ENCODE measurements at regions not wholly inside any gene's neighbourhood (a gene's known extent, or its start where the extent isn't known, plus 50 kb on each side); places are given as distances from the start of the nearest gene placed in this dataset.
"Not testable (repeated sequence)": the region's sequence is repeated elsewhere in the genome, so short reads cannot be mapped to it uniquely, and the experiment has no call there.

DNA sequence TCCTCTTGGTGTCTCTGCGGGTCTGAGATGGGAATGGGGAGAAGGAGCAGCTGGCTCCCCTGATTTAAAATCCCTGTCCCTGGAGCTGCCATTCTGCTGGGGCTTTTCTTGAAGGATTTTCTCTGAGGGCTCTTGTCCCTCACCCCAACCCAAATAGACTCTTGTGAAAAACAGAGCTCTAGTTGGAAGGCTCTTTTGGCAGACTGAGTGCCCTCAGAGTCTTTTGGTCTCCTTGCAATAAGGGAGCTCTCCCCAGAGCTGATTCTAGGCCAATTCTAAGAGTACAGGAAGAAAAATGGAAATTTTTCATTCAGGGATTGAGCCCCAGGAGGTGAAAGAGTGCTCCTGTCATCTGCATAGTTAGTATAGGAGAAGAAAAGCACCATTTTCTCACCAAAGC is 238.3 kb downstream of the COG6 start:
- DNase-seq (ENCODE audit: low read depth in 2 of 2), result no peak

GRCh38 chr13:39894586-39894985 is 239.1 kb downstream of the COG6 start:
- no peak for DNase-seq (ENCODE audit: low read depth in 2 of 2)

- no peak for DNase-seq (ENCODE audit: low read depth in 2 of 2)
These were observed 239.8 kb downstream of the COG6 start for GRCh38 chr13:39895254-39895653.

GRCh38 chr13:39897636-39898035 is 242.2 kb downstream of the COG6 start:
- no peak for DNase-seq (ENCODE audit: low read depth in 2 of 2)

GRCh38 chr13:39900106-39900750 is 244.8 kb downstream of the COG6 start:
- no peak for DNase-seq (ENCODE audit: low read depth in 2 of 2)

DNA sequence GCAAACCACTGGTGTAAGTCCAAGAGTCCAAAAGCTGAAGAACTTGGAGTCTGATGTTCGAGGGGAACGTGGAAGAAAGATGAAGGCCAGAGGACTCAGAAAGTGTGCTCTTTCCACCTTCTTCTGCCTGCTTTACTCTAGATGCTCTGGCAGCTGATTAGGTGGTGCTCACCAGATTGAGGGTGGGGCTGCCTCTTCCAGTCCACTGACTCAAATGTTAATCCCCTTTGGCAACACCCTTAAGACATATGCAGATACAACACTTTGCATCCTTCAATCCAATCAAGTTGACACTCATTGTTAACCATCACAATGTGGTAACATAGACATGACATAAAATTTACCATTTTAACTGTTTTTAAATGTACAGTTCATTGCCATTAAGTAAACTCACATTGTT is 249.5 kb downstream of the COG6 start:
- no peak for DNase-seq (ENCODE audit: low read depth in 2 of 2)

- no peak for DNase-seq (ENCODE audit: low read depth in 2 of 2)
These were observed 254.2 kb downstream of the COG6 start for GRCh38 chr13:39909634-39910033.

DNA sequence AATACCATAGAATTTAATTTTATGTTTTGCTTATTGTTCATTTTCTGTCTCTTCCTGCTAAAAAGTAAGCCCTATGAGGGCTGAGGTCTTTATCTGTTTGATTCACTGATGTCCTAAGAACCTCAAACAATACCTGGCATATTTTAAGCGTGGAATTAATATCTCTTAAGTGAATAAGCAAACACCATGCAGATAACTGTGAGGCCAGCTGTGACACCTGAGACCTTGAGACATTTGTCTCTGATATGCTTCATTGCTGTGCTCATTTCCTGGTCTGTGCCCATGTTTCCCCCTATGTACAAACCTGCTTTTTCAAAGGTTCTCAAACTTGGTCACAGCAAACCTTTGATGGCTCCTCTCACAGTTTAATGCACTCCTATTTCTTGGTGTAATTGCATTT is 254.6 kb downstream of the COG6 start:
- no peak for DNase-seq (ENCODE audit: low read depth in 2 of 2)

GRCh38 chr13:39910833-39911232 is 255.4 kb downstream of the COG6 start:
- no peak for DNase-seq (ENCODE audit: low read depth in 2 of 2)

DNA sequence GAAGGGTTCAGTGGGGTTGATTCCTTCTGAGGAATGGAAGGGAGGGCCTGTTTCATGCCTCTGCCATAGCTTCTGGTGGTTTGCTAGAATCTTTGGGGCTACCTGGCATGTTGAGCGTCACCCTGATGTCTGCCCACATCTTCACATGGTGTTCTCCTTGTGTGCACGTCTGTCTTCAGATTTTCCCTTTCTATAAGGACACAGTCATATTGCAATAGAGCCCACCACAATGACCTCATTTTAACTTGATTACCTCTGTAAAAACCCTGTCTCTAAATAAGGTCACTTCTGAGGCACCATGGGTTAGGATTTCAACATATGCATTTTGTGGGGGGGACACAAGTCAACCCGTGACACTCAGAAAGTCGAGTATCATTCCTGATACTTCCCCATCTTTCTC is 257.9 kb downstream of the COG6 start:
- DNase-seq (ENCODE audit: low read depth in 2 of 2), result no peak

GRCh38 chr13:39913928-39914327 is 258.5 kb downstream of the COG6 start:
- DNase-seq (ENCODE audit: low read depth in 2 of 2), result no peak

GRCh38 chr13:39915418-39915817 is 260.0 kb downstream of the COG6 start:
- DNase-seq (ENCODE audit: low read depth in 2 of 2), result no peak

- no peak for DNase-seq (ENCODE audit: low read depth in 2 of 2)
These were observed 260.9 kb downstream of the COG6 start for GRCh38 chr13:39916330-39916729.

GRCh38 chr13:39918620-39919236 is 263.3 kb downstream of the COG6 start:
- no peak for DNase-seq (ENCODE audit: low read depth in 2 of 2)

GRCh38 chr13:39920613-39921012 is 265.2 kb downstream of the COG6 start:
- DNase-seq (ENCODE audit: low read depth in 2 of 2), result no peak

GRCh38 chr13:39926345-39926744 is 270.9 kb downstream of the COG6 start:
- no peak for DNase-seq (ENCODE audit: low read depth in 2 of 2)

DNA sequence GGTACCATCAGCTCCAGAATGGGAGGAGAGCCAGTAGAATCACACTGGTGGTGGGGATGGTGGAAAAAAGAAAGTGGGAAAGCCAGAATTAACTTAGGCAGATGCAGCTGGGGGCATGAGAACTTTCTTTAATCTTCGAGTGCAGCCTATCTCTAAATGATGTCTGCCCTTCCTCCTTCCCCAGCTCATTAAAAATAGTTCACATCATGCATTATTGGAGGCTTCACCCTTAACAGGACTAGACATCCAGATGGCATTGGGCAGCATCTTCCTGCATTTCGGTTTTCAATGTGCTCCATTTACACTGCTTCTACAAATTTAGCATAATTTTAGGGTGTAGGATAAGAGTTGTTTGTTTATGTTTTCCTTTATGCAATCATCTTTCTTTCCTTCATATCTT is 272.8 kb downstream of the COG6 start:
- no peak for DNase-seq (ENCODE audit: low read depth in 2 of 2)

- DNase-seq (ENCODE audit: low read depth in 2 of 2), result no peak
These were observed 274.1 kb downstream of the COG6 start for GRCh38 chr13:39929583-39929982.

DNA sequence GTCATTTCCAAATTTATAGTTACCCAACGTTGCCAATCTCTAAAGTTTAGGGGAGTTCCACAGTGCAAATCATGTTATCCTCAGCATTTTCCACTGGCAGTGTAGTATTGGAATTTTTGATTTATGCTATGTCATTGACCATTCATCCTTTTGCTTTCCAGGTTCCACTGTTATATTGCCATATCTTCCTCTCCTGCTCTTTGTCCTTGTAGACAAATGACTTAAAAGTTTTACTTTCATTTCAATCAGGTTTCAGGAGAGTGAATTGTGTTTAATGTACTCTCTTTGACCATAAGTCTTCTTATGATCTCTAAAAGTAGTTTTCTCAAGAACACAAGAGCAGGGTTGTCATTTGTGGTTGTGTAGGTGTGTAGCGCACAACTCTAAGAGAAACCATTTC is 274.6 kb downstream of the COG6 start:
- no peak for DNase-seq (ENCODE audit: low read depth in 2 of 2)

DNA sequence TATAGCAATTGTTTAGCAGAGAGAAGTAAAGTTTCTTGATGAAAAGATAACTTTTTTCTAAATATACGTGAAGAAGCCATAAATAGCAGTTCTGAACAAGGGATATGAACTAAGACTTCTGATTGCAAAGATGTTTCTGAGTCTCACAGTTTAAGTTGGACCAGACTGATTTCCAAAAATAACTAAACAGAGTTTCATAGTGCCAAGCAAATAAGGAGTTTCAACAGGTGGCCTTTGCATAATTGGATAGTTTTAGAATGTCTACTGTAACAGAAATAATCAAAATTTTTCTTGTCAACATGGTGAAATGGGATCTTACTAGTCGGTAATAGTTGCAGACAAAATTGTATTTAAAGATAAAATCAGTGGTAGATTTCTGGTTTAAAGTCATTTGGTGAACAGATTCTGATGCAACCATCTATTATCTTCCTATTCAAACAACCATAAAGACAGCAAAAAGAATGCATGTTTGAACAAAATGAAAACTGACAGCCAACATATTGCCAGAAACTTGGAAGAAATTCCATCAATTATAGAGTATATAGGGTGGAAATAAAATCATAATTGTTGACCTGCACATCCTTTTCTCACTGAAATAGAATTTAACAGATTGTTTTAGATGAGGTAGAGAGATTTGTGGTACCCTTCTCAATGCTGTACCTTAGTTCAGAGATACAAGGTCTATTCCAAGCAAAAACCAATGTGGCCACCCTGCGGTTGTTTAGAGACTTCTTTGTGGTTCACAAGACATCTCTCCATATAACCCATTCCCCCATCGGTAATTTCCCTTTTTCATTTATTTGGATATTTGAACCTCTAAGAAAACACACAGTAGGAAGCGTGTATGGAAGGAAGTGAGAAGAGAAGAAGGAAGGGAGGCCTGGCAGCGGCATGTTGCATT is 275.3 kb downstream of the COG6 start:
- no peak for DNase-seq (ENCODE audit: low read depth in 2 of 2)

GRCh38 chr13:39931505-39931904 is 276.0 kb downstream of the COG6 start:
- no peak for DNase-seq (ENCODE audit: low read depth in 2 of 2)

GRCh38 chr13:39932514-39932913 is 277.1 kb downstream of the COG6 start:
- DNase-seq (ENCODE audit: low read depth in 2 of 2), result not testable (repeated sequence)

DNA sequence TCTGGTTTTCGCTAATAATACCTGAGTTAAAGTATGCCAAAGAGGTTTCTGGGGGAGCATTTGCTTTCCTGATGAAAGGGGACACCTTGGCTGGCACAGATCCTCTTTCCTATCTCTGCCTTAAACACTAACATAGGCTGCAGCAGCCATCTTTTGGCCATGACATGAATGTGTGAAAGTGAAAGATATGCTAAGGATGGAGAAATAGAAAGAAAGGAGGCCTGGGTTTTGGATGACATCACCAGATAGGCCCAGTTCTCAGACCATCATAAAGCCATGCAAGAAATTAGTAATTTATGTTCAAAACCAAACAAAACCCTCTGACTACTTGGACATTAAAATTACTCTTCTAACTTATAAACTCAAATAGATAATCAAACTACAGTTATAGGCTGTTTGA is 279.7 kb downstream of the COG6 start:
- no peak for DNase-seq (ENCODE audit: low read depth in 2 of 2)
